ENCODE measurements at regions not wholly inside any gene's neighbourhood (a gene's known extent, or its start where the extent isn't known, plus 50 kb on each side); places are given as distances from the start of the nearest gene placed in this dataset.

DNA sequence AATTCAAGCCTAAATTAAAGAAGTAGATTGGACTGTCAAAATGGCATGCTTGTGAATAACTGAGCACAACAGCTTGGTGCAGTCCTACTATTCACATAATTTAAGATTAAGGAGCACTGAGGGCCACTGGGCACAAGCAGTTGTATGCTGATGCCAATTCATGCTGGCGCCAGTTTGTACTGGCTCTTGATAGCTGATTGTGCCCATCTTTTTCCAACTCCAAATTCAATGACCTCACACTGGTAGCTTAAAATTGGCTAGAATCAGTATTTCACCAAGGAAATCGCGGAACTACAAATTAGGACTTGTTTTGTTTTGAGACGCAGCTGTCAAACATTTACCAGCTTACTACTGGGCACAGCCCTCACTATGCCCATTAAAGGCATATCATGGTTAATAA, 969.2 kb downstream of the JRKL start:
- TF ChIP-seq, protein P1, sequence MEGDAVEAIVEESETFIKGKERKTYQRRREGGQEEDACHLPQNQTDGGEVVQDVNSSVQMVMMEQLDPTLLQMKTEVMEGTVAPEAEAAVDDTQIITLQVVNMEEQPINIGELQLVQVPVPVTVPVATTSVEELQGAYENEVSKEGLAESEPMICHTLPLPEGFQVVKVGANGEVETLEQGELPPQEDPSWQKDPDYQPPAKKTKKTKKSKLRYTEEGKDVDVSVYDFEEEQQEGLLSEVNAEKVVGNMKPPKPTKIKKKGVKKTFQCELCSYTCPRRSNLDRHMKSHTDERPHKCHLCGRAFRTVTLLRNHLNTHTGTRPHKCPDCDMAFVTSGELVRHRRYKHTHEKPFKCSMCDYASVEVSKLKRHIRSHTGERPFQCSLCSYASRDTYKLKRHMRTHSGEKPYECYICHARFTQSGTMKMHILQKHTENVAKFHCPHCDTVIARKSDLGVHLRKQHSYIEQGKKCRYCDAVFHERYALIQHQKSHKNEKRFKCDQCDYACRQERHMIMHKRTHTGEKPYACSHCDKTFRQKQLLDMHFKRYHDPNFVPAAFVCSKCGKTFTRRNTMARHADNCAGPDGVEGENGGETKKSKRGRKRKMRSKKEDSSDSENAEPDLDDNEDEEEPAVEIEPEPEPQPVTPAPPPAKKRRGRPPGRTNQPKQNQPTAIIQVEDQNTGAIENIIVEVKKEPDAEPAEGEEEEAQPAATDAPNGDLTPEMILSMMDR (IDR thresholded peaks at IDR 0.05; ENCODE audit: extremely low read depth in 1 of 2, insufficient read depth in 1 of 2, low read depth in 1 of 2, low read length in 2 of 2): no peak
- TF ChIP-seq EZH2 (IDR thresholded peaks at IDR 0.05; ENCODE audit: borderline replicate concordance, low read depth, low read length, severe bottlenecking): no peak
- TF ChIP-seq POLR2A (IDR thresholded peaks at IDR 0.05; ENCODE audit: low read depth, low read length): no peak
- TF ChIP-seq JUN (IDR thresholded peaks at IDR 0.05; ENCODE audit: borderline replicate concordance, insufficient read depth, insufficient read length, low read depth): no peak

All from endothelial cell of umbilical vein (primary cell).